ENCODE measurements at regions not wholly inside any gene's neighbourhood (a gene's known extent, or its start where the extent isn't known, plus 50 kb on each side); places are given as distances from the start of the nearest gene placed in this dataset.

DNA sequence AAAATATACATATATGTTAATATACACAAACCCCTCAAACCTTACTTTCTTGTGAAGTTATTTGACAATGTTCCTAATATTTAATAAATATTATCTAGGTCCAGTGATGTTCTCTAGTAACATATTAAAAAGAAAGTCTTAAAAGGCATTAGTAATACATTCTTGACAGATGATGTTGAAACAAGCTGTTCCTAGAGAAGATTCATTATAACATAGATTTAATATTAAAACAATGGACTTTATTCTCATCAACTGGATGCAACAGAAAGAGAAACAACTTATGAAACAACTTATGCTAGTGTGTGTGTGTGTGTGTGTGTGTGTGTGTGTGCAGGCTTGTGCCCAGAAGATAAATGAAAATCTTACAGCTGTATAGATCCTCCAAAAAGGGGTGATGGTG, 68.5 kb upstream of the PLXNA2 start:
- H4K20me1 ChIP-seq (ENCODE audit: insufficient read depth, low read length) = no peaks in the 10 kb centered on the region
- no peak overlapping the region for H3K4me3 ChIP-seq (ENCODE audit: low read depth, low read length, poor library complexity, severe bottlenecking)
- no peaks in the 10 kb centered on the region for H3K9me2 ChIP-seq (ENCODE audit: insufficient read depth, low read length)
- no peak overlapping the region for H3K4me2 ChIP-seq (ENCODE audit: low read length)
- H3K36me3 ChIP-seq (ENCODE audit: insufficient read depth, low read length) = no peaks in the 10 kb centered on the region
- H2AFZ ChIP-seq (ENCODE audit: low read length) = no peak overlapping the region
- H3K79me2 ChIP-seq (ENCODE audit: insufficient read depth, low read depth, low read length) = no peaks in the 10 kb centered on the region
- TF ChIP-seq, protein P1, sequence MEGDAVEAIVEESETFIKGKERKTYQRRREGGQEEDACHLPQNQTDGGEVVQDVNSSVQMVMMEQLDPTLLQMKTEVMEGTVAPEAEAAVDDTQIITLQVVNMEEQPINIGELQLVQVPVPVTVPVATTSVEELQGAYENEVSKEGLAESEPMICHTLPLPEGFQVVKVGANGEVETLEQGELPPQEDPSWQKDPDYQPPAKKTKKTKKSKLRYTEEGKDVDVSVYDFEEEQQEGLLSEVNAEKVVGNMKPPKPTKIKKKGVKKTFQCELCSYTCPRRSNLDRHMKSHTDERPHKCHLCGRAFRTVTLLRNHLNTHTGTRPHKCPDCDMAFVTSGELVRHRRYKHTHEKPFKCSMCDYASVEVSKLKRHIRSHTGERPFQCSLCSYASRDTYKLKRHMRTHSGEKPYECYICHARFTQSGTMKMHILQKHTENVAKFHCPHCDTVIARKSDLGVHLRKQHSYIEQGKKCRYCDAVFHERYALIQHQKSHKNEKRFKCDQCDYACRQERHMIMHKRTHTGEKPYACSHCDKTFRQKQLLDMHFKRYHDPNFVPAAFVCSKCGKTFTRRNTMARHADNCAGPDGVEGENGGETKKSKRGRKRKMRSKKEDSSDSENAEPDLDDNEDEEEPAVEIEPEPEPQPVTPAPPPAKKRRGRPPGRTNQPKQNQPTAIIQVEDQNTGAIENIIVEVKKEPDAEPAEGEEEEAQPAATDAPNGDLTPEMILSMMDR (conservative IDR thresholded peaks at IDR 0.05; ENCODE audit: low read length) = no peak
- TF ChIP-seq EZH2phosphoT487 (IDR thresholded peaks at IDR 0.05; ENCODE audit: borderline replicate concordance, low read depth, low read length) = no peak
- BruUV-seq (replicated peaks) = no TSS peak
- ChIA-PET CTCF (ENCODE audit: unreplicated experiment) (no interaction called here), POLR2A (no interaction called here)
- no peak overlapping the region for H3K27ac ChIP-seq (ENCODE audit: low read depth, low read length, poor library complexity, severe bottlenecking)
- no peaks in the 10 kb centered on the region for H3K4me1 ChIP-seq (ENCODE audit: insufficient read depth, low read length, poor library complexity, severe bottlenecking)
- DNase-seq (ENCODE audit: low spot score) = no peak
- H3K9me3 ChIP-seq (ENCODE audit: low read length) = no peaks in the 10 kb centered on the region
- intact Hi-C loops (cut with micrococcal nuclease; ENCODE audit: unreplicated experiment) = no loop called here

GRCh38 chr1:208314431-208314830, 70.2 kb upstream of the PLXNA2 start:
- BruUV-seq (replicated peaks) = no TSS peak
- POLR2A ChIA-PET = no interaction called here

DNA sequence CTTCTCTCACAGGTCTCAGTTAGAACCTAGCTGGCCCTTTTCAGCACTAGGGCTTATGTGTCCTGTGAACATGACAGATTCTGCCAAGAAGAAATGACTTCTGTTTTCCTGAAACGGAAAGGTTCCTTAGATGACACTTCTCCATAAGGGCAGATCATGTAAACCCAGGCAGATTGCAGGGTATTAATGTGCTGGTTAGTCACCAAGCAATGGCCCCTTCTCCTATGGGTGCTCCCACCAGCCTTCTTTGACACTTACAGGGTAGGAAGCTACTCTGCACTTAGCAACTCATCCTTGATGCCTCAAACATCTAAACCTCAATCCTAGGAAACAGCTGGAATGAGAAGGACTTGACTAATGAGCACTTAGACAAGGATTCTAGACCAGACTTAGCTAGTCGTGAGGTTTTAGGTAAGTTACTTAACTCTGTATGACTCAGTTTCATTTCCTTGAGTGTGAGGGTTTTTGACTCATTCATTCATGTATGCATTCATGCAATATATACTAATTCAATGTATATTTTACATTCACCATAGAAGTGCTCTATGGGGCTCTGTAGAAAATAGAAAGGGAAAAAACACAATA, 74.1 kb upstream of the PLXNA2 start:
- no peak overlapping the region for H2AFZ ChIP-seq (ENCODE audit: low read length)
- H3K4me1 ChIP-seq (ENCODE audit: insufficient read depth, low read length, poor library complexity, severe bottlenecking) = no peaks in the 10 kb centered on the region
- POLR2A ChIA-PET = interaction anchor here (0.6 to 1.6 kb wide), 4 partner anchors 9 to 39 kb away, joined by 3 to 4 read pairs (median 3); no protein-coding TSS in a partner anchor
- TF ChIP-seq, protein P1 (conservative IDR thresholded peaks at IDR 0.05; ENCODE audit: low read length) = no peak
- no peak for TF ChIP-seq EZH2phosphoT487 (IDR thresholded peaks at IDR 0.05; ENCODE audit: borderline replicate concordance, low read depth, low read length)
- intact Hi-C loops (cut with micrococcal nuclease; ENCODE audit: unreplicated experiment) = no loop called here
- H3K9me2 ChIP-seq (ENCODE audit: insufficient read depth, low read length) = no peaks in the 10 kb centered on the region
- no peak overlapping the region for H3K4me2 ChIP-seq (ENCODE audit: low read length)
- no peaks in the 10 kb centered on the region for H3K36me3 ChIP-seq (ENCODE audit: insufficient read depth, low read length)
- H3K9me3 ChIP-seq (ENCODE audit: low read length) = no peaks in the 10 kb centered on the region
- CTCF ChIA-PET (ENCODE audit: unreplicated experiment) = no interaction called here
- H3K27ac ChIP-seq (ENCODE audit: low read depth, low read length, poor library complexity, severe bottlenecking) = no peak overlapping the region
- no peaks in the 10 kb centered on the region for H3K79me2 ChIP-seq (ENCODE audit: insufficient read depth, low read depth, low read length)
- no peak for DNase-seq (ENCODE audit: low spot score)
- no peak overlapping the region for H3K4me3 ChIP-seq (ENCODE audit: low read depth, low read length, poor library complexity, severe bottlenecking)
- H4K20me1 ChIP-seq (ENCODE audit: insufficient read depth, low read length) = no peaks in the 10 kb centered on the region
- BruUV-seq (replicated peaks) = no TSS peak

More at GRCh38 chr1:208314431-208314830, 70.2 kb upstream of the PLXNA2 start:
- Histone ChIP-seq H3K36me3 (ENCODE audit: insufficient read depth, low read length) (no peaks in the 10 kb centered on the region), H3K9me2 (ENCODE audit: insufficient read depth, low read length) (no peaks in the 10 kb centered on the region), H3K4me1 (ENCODE audit: insufficient read depth, low read length, poor library complexity, severe bottlenecking) (no peaks in the 10 kb centered on the region), H3K27ac (ENCODE audit: low read depth, low read length, poor library complexity, severe bottlenecking) (no peak overlapping the region), H3K9me3 (ENCODE audit: low read length) (no peaks in the 10 kb centered on the region), H2AFZ (ENCODE audit: low read length) (no peak overlapping the region), H3K4me3 (ENCODE audit: low read depth, low read length, poor library complexity, severe bottlenecking) (no peak overlapping the region), H3K79me2 (ENCODE audit: insufficient read depth, low read depth, low read length) (no peaks in the 10 kb centered on the region), H4K20me1 (ENCODE audit: insufficient read depth, low read length) (no peaks in the 10 kb centered on the region), H3K4me2 (ENCODE audit: low read length) (no peak overlapping the region)
- CTCF ChIA-PET (ENCODE audit: unreplicated experiment) = no interaction called here
- no peak for TF ChIP-seq EZH2phosphoT487 (IDR thresholded peaks at IDR 0.05; ENCODE audit: borderline replicate concordance, low read depth, low read length)
- TF ChIP-seq, protein P1 (conservative IDR thresholded peaks at IDR 0.05; ENCODE audit: low read length) = no peak
- intact Hi-C loops (cut with micrococcal nuclease; ENCODE audit: unreplicated experiment) = no loop called here
- no peak for DNase-seq (ENCODE audit: low spot score)
